Coronary artery (tissue), 2 donors: ENCODE measurements at regions not wholly inside any gene's neighbourhood (a gene's known extent, or its start where the extent isn't known, plus 50 kb on each side); places are given as distances from the start of the nearest gene placed in this dataset.

Experiments
- DNase-seq: peaks from one replicate; pipeline ENCODE4 v3.0.0-alpha.2; 2017; ENCODE audit warnings: low spot score
- H3K27ac ChIP-seq, 2 donors: fragments of 200-600 bp; sonication (generic); one replicate each; pipeline ENCODE4 v1.5.1; 2016 to 2019
- H3K4me3 ChIP-seq: fragments of 200-600 bp; sonication (generic); 2 replicates; pipeline ENCODE4 v1.5.1; 2016; ENCODE audit warnings: mild to moderate bottlenecking, moderate library complexity
- CTCF ChIP-seq: fragments of 200-600 bp; sonication (generic); IDR thresholded peaks from one replicate; pipeline ENCODE4 v1.5.1; 2019; ENCODE audit warnings: antibody characterized with exemption

DNA sequence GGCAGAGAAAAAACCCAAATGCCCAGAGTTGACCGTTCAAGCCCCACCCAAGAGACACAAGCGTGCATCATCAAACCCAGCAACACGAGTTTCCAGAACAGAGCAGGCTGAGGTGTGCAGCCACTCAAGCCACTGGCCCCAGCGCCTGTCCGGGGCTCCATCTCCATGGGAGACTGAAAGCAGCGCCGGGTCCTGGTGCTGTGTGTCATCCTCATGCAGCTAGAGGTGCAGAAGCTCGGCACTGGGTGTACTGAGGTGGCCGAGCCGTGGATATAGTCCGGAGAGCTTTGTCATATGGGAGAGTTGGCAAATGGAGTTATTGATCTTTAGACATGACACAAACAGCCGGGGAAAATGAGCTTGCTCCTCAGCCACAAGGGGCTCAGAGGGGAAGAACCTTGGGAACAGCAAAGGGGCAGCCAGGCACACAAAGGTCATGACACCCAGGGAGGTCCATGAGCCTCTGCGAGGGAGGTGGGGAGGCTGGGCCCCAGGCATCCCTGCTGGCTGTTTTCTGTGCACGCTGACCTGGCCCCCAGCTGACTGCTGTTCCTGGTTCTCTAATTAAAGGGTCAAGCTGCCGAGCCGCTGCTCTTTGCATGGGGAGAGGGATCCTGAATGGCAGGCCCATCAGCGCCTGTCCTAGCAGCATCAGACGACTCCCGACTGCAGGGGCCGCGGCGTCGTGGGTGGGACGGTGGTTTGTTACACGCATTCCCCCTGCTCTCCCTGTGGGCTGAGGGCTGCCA is 145.4 kb upstream of the SFSWAP start:
- H3K27ac ChIP-seq = no peak overlapping the region
- TF ChIP-seq CTCF = no peak
- DNase-seq = no peak
- H3K4me3 ChIP-seq = no peak overlapping the region

- no peak for TF ChIP-seq CTCF
- H3K4me3 ChIP-seq = no peak overlapping the region
- DNase-seq = no peak
- H3K27ac ChIP-seq = no peak overlapping the region
These were observed 142.6 kb upstream of the SFSWAP start for GRCh38 chr12:131568336-131568735.

GRCh38 chr12:131570596-131570995 is 140.3 kb upstream of the SFSWAP start:
- H3K27ac ChIP-seq = no peak overlapping the region
- DNase-seq = no peak
- TF ChIP-seq CTCF = no peak
- H3K4me3 ChIP-seq = no peak overlapping the region

- no peak for DNase-seq
- TF ChIP-seq CTCF = no peak
- Histone ChIP-seq H3K4me3 (no peak overlapping the region), H3K27ac (no peak overlapping the region)
These were observed 139.1 kb upstream of the SFSWAP start for GRCh38 chr12:131571827-131572226.

GRCh38 chr12:131572626-131573025 is 138.3 kb upstream of the SFSWAP start:
- TF ChIP-seq CTCF = no peak
- Histone ChIP-seq H3K27ac (no peak overlapping the region), H3K4me3 (no peak overlapping the region)
- no peak for DNase-seq

DNA sequence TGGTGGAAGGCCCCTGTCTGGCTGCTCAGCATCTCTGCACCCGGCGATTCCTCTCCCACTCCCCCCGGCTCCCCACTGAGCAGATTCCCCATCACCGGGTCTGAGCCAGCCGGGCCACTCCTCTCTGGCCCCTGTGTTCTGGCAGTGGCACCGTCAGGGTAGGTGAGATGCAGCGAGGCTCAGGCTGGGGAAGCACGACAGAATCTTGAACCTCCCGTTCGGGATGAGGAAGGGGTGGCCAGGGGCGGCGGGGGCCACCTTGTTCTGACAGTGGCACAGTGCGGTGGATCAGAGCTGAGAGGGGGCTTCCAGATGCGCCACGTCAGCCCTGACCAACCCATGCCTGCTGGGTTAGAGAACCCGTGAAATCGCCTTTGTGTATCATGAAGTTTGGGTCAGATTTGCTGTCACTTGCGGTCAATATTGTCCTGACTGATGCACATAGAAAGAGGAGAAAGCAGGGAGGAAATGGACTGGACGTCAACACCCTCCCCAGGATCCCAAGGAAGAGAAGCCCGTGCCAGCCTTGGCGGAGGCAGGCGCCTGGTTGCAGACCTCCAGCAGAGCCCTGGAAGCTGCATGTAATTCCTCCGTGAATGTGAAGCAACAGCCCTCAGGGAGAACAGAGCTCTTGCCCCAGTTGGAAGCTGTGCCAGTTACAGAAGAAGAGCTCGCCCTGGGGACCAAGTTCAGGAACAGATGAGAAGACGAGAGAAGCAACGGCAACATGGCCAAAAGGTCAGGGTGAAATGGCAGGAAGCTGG is 137.1 kb upstream of the SFSWAP start:
- TF ChIP-seq CTCF = no peak
- no peak for DNase-seq
- Histone ChIP-seq H3K4me3 (no peak overlapping the region), H3K27ac (no peak overlapping the region)

DNA sequence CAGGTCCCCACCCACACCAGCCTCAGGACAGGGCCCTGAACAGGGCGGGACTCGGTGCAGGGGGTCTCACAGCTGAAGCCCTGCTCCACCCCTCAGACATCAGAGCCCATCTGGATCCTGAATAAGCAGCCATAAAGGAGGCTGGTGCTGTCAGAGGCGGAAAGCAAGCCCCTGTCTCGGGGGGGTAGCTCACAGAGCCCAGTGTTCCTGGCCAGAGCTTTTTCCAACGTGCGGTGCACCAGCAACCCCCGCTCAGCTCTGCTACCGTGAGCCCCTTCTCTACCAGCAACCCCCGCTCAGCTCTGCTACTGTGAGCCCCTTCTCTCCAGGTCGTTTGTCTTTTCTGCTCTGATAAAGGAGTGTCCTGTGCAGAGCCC is 136.5 kb upstream of the SFSWAP start:
- no peak for DNase-seq
- Histone ChIP-seq H3K4me3 (no peak overlapping the region), H3K27ac (no peak overlapping the region)
- TF ChIP-seq CTCF = no peak
